ENCODE measurements at regions not wholly inside any gene's neighbourhood (a gene's known extent, or its start where the extent isn't known, plus 50 kb on each side); places are given as distances from the start of the nearest gene placed in this dataset.

- TF ChIP-seq EZH2phosphoT487 (IDR thresholded peaks at IDR 0.05; ENCODE audit: low read depth), result no peak
- no peak for TF ChIP-seq CTCF (IDR thresholded peaks at IDR 0.05; ENCODE audit: low read depth, low read length)
These were observed 345.9 kb upstream of the ZNF32 start for GRCh38 chr10:43994539-43994938.
